Activated naive CD4-positive, alpha-beta T cell treated with anti-CD3 and anti-CD28 coated beads, Interleukin-2, amount 10 ng/mL, durations not matched to agents 7 days and 5 days (primary cell): ENCODE measurements at regions not wholly inside any gene's neighbourhood (a gene's known extent, or its start where the extent isn't known, plus 50 kb on each side); places are given as distances from the start of the nearest gene placed in this dataset.

Experiments used
- CTCF ChIA-PET: fragments of 350-600 bp; sonication (Branson Sonifier 250); formaldehyde crosslinking; loops from one replicate; lab custom pipeline; 2021; ENCODE audit warnings: antibody characterized with exemption; lab: Charles Lee
- DNase-seq: peaks from one replicate; pipeline ENCODE4 v3.0.0-alpha.2; 2020
- H3K27ac Mint-ChIP-seq: one replicate; pipeline ENCODE4 v1.8.0; 2021; ENCODE audit warnings: mild to moderate bottlenecking, moderate library complexity, mixed read lengths
- H3K27me3 Mint-ChIP-seq: one replicate; pipeline ENCODE4 v1.8.0; 2021; ENCODE audit warnings: mild to moderate bottlenecking, mixed read lengths
- H3K36me3 Mint-ChIP-seq: one replicate; pipeline ENCODE4 v1.8.0; 2021; ENCODE audit warnings: mixed read lengths
- H3K4me1 Mint-ChIP-seq: one replicate; pipeline ENCODE4 v1.8.0; 2021; ENCODE audit warnings: mixed read lengths
- H3K4me3 Mint-ChIP-seq: one replicate; pipeline ENCODE4 v1.8.0; 2021; ENCODE audit warnings: mild to moderate bottlenecking, moderate library complexity, mixed read lengths
- H3K9me3 Mint-ChIP-seq: one replicate; pipeline ENCODE4 v1.8.0; 2021; ENCODE audit warnings: mixed read lengths

GRCh38 chr15:35720019-35720418, 174.1 kb upstream of the DPH6 start:
- no peaks in the 10 kb centered on the region for H3K9me3 Mint-ChIP-seq
- DNase-seq: no peak
- no peaks in the 10 kb centered on the region for H3K27me3 Mint-ChIP-seq
- no peaks in the 10 kb centered on the region for H3K4me1 Mint-ChIP-seq
- CTCF ChIA-PET: no interaction called here
- no peaks in the 10 kb centered on the region for H3K36me3 Mint-ChIP-seq
- H3K4me3 Mint-ChIP-seq: no peak overlapping the region
- no peak overlapping the region for H3K27ac Mint-ChIP-seq

GRCh38 chr15:35720984-35721383, 175.0 kb upstream of the DPH6 start:
- no peaks in the 10 kb centered on the region for H3K4me1 Mint-ChIP-seq

DNA sequence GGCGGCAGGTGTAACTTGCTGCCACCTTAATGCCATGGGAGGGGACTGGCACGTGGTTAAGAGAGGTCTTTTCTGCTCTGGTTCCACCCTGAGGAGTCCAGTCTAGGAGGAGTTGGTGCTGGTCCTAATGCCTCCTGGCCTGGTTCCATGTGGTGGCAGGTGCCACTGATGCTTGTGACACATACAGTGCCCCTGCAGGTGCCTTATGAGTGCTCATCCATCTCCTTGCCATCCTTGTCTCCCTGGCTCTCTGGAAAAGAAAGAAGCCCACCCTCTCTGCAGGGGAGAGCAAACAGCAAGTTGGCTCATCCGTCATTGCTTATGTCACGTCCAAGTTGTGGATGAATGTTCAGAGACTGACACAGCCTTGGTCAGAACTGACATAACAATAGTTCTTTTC, 175.8 kb upstream of the DPH6 start:
- Mint-ChIP-seq H3K36me3 (no peaks in the 10 kb centered on the region), H3K9me3 (no peaks in the 10 kb centered on the region), H3K4me1 (no peaks in the 10 kb centered on the region), H3K4me3 (no peak overlapping the region), H3K27me3 (no peaks in the 10 kb centered on the region), H3K27ac (no peak overlapping the region)
- no peak for DNase-seq
- CTCF ChIA-PET: no interaction called here

More at GRCh38 chr15:35720984-35721383, 175.0 kb upstream of the DPH6 start:
- CTCF ChIA-PET: no interaction called here
- Mint-ChIP-seq H3K4me3 (no peak overlapping the region), H3K9me3 (no peaks in the 10 kb centered on the region), H3K27me3 (no peaks in the 10 kb centered on the region), H3K36me3 (no peaks in the 10 kb centered on the region), H3K27ac (no peak overlapping the region)
- no peak for DNase-seq

GRCh38 chr15:35722501-35722900, 176.5 kb upstream of the DPH6 start:
- Mint-ChIP-seq H3K27ac (no peak overlapping the region), H3K4me1 (no peaks in the 10 kb centered on the region), H3K36me3 (no peaks in the 10 kb centered on the region), H3K27me3 (no peaks in the 10 kb centered on the region), H3K4me3 (no peak overlapping the region), H3K9me3 (no peaks in the 10 kb centered on the region)
- DNase-seq: no peak
- CTCF ChIA-PET: no interaction called here

- CTCF ChIA-PET: no interaction called here
Observed at GRCh38 chr15:35723120-35723847, 177.3 kb upstream of the DPH6 start.

GRCh38 chr15:35723852-35724251, 177.9 kb upstream of the DPH6 start:
- no peak for DNase-seq
- H3K27ac Mint-ChIP-seq: no peak overlapping the region
- H3K4me3 Mint-ChIP-seq: no peak overlapping the region
- no peaks in the 10 kb centered on the region for H3K27me3 Mint-ChIP-seq
- CTCF ChIA-PET: interaction anchor here (0.8 kb wide), 1 partner anchor 28 kb away, joined by 3 read pairs; no protein-coding TSS in a partner anchor
- no peaks in the 10 kb centered on the region for H3K36me3 Mint-ChIP-seq
- H3K9me3 Mint-ChIP-seq: no peaks in the 10 kb centered on the region
- H3K4me1 Mint-ChIP-seq: no peaks in the 10 kb centered on the region

More at GRCh38 chr15:35723120-35723847, 177.3 kb upstream of the DPH6 start:
- Mint-ChIP-seq H3K9me3 (no peaks in the 10 kb centered on the region), H3K27ac (no peak overlapping the region), H3K4me3 (no peak overlapping the region), H3K36me3 (no peaks in the 10 kb centered on the region), H3K27me3 (no peaks in the 10 kb centered on the region), H3K4me1 (no peaks in the 10 kb centered on the region)
- DNase-seq: no peak

GRCh38 chr15:35724626-35725025, 178.7 kb upstream of the DPH6 start:
- Mint-ChIP-seq H3K27me3 (no peaks in the 10 kb centered on the region), H3K4me1 (no peaks in the 10 kb centered on the region), H3K27ac (no peak overlapping the region), H3K9me3 (no peaks in the 10 kb centered on the region), H3K36me3 (no peaks in the 10 kb centered on the region), H3K4me3 (no peak overlapping the region)
- CTCF ChIA-PET: interaction anchor here (0.8 kb wide), 1 partner anchor 27 kb away, joined by 3 read pairs; no protein-coding TSS in a partner anchor
- no peak for DNase-seq

GRCh38 chr15:35725353-35725752, 179.4 kb upstream of the DPH6 start:
- no peak for DNase-seq
- no peaks in the 10 kb centered on the region for H3K36me3 Mint-ChIP-seq
- H3K27me3 Mint-ChIP-seq: no peaks in the 10 kb centered on the region
- H3K27ac Mint-ChIP-seq: no peak overlapping the region
- H3K9me3 Mint-ChIP-seq: no peaks in the 10 kb centered on the region
- no peak overlapping the region for H3K4me3 Mint-ChIP-seq
- CTCF ChIA-PET: no interaction called here
- no peaks in the 10 kb centered on the region for H3K4me1 Mint-ChIP-seq

GRCh38 chr15:35727627-35728026, 181.7 kb upstream of the DPH6 start:
- no peaks in the 10 kb centered on the region for H3K36me3 Mint-ChIP-seq
- no peaks in the 10 kb centered on the region for H3K4me1 Mint-ChIP-seq
- H3K27ac Mint-ChIP-seq: no peak overlapping the region
- CTCF ChIA-PET: no interaction called here
- H3K4me3 Mint-ChIP-seq: no peak overlapping the region
- DNase-seq: no peak
- H3K27me3 Mint-ChIP-seq: no peaks in the 10 kb centered on the region
- H3K9me3 Mint-ChIP-seq: no peaks in the 10 kb centered on the region

DNA sequence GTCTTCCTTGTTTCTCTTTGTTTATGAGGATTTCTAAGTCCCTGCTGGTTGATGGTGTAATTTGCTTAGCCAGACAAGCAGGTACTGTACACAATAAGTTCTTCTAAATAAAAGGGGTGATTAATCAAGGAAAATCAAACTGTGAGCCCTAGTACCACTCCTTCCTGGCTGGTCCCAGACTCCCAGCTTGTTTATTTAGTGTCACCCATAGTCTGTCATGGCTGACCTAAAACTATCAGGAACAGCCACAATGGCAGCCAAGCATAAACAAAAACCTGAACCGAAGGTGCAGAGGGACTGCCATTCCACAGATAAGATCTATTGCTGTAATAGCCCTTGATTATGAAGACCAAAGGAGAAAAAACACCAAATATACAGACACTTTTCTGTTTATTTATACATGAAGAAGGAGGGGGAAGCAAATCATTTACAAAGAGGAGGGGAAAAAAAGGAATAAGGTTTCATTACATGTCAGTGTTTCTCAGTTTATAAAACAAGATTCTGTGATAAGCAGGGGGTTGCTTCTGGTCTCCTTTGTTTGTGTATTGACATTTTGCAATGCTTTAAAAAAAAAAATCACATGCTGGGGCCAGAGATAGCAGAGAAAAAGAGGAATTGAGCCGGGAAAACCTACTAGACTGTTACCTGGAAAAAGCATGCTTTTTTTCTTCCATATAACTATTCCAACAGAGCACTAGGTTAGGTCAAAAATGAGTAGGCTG, 182.4 kb upstream of the DPH6 start:
- no peak for DNase-seq
- no peaks in the 10 kb centered on the region for H3K27me3 Mint-ChIP-seq
- H3K4me3 Mint-ChIP-seq: no peak overlapping the region
- CTCF ChIA-PET: no interaction called here
- no peaks in the 10 kb centered on the region for H3K9me3 Mint-ChIP-seq
- H3K36me3 Mint-ChIP-seq: no peaks in the 10 kb centered on the region
- H3K27ac Mint-ChIP-seq: no peak overlapping the region
- no peaks in the 10 kb centered on the region for H3K4me1 Mint-ChIP-seq

DNA sequence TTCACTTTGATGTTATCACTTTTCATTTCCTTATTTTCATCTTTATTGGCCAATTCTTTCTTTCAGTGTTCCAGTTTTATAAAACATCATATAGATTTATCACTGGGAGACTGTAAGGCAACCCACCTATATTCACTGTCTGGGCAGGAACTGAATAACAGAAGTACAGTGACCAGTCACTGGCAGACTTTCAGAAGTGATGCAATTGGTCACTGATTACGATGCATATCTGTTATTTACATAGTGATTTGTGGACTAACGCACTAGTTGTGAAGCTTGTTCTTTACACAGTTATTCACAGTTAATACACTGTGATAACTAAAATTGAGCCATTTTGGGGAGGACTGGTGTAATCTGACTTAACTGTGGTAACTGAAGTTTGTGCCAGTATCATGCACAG, 190.2 kb upstream of the DPH6 start:
- H3K27me3 Mint-ChIP-seq: no peaks in the 10 kb centered on the region
- no peaks in the 10 kb centered on the region for H3K9me3 Mint-ChIP-seq
- no peaks in the 10 kb centered on the region for H3K36me3 Mint-ChIP-seq
- H3K4me1 Mint-ChIP-seq: no peaks in the 10 kb centered on the region
- CTCF ChIA-PET: no interaction called here
- H3K27ac Mint-ChIP-seq: no peak overlapping the region
- no peak for DNase-seq
- no peak overlapping the region for H3K4me3 Mint-ChIP-seq

GRCh38 chr15:35737441-35737840, 191.5 kb upstream of the DPH6 start:
- Mint-ChIP-seq H3K4me1 (no peaks in the 10 kb centered on the region), H3K36me3 (no peaks in the 10 kb centered on the region), H3K9me3 (no peaks in the 10 kb centered on the region), H3K27me3 (no peaks in the 10 kb centered on the region), H3K4me3 (no peak overlapping the region), H3K27ac (no peak overlapping the region)
- CTCF ChIA-PET: no interaction called here
- DNase-seq: no peak

GRCh38 chr15:35738370-35738769, 192.4 kb upstream of the DPH6 start:
- Mint-ChIP-seq H3K9me3 (no peaks in the 10 kb centered on the region), H3K36me3 (no peaks in the 10 kb centered on the region), H3K4me1 (no peaks in the 10 kb centered on the region), H3K27me3 (no peaks in the 10 kb centered on the region), H3K4me3 (no peak overlapping the region), H3K27ac (no peak overlapping the region)
- CTCF ChIA-PET: no interaction called here
- DNase-seq: no peak

DNA sequence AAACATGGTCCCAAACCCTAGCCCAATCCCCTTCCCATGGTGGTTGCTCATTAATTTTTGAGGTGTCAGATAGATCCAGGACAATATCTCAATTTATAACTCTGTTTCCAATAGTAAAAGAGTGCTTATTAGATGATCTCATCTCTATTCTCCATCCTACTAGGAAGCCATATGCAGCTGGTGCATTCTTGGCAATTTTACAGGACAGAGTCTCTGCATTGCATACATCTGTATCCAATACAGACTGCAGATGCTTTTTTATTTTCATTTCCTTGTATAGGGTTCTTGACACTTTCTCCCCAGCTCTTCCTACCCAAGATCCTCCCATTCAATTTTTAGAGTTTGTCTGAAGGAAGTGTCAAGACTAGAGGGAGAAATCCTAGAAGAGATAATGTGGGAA, 194.8 kb upstream of the DPH6 start:
- H3K27me3 Mint-ChIP-seq: no peaks in the 10 kb centered on the region
- DNase-seq: no peak
- no peaks in the 10 kb centered on the region for H3K9me3 Mint-ChIP-seq
- H3K4me1 Mint-ChIP-seq: no peaks in the 10 kb centered on the region
- H3K36me3 Mint-ChIP-seq: no peaks in the 10 kb centered on the region
- H3K27ac Mint-ChIP-seq: no peak overlapping the region
- CTCF ChIA-PET: interaction anchor here (2.2 kb wide), 1 partner anchor 11 kb away, joined by 6 read pairs; no protein-coding TSS in a partner anchor
- H3K4me3 Mint-ChIP-seq: no peak overlapping the region

DNA sequence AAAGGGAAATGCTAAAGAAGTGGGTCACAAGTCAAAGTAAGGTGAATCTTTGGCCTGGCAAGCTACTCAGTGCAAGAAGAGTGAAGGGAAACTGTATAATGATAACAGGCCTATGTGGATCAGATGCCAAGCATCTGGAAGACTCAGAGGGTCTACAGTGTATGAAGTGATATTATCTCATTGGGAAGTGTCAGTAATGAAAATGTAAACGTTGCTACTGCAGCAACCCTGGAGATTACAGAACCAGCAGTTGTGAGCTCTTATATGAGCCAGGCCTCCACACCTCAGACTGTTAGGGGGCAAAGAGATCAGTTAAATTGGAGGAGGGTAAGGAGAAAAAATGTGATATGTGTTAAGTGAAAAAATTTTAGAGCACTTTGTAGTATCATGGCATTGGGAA, 195.4 kb upstream of the DPH6 start:
- CTCF ChIA-PET: interaction anchor here (2.2 kb wide), 1 partner anchor 10 kb away, joined by 6 read pairs; no protein-coding TSS in a partner anchor
- Mint-ChIP-seq H3K27me3 (no peaks in the 10 kb centered on the region), H3K4me1 (no peaks in the 10 kb centered on the region), H3K9me3 (no peaks in the 10 kb centered on the region), H3K36me3 (no peaks in the 10 kb centered on the region), H3K4me3 (no peak overlapping the region), H3K27ac (no peak overlapping the region)
- no peak for DNase-seq
